ENCODE measurements at regions not wholly inside any gene's neighbourhood (a gene's known extent, or its start where the extent isn't known, plus 50 kb on each side); places are given as distances from the start of the nearest gene placed in this dataset.

GRCh38 chr4:106628586-106629267 is 260.1 kb upstream of the GIMD1 start:
- no peak for DNase-seq (ENCODE audit: low read depth in 1 of 2, low spot score in 1 of 2)

GRCh38 chr4:106627051-106627450 is 258.5 kb upstream of the GIMD1 start:
- no peak for TF ChIP-seq JUND (IDR thresholded peaks at IDR 0.05; ENCODE audit: low read depth)
- in situ Hi-C loops (cut with HindIII; ENCODE audit: low pct_unique_long_range_greater_than_20kb, low sequenced_read_pairs): no loop called here
- no peak for DNase-seq (ENCODE audit: low read depth in 1 of 2, low spot score in 1 of 2)

More at GRCh38 chr4:106628586-106629267, 260.1 kb upstream of the GIMD1 start:
- in situ Hi-C loops (cut with HindIII; ENCODE audit: low pct_unique_long_range_greater_than_20kb, low sequenced_read_pairs): no loop called here
- TF ChIP-seq JUND (IDR thresholded peaks at IDR 0.05; ENCODE audit: low read depth): no peak

DNA sequence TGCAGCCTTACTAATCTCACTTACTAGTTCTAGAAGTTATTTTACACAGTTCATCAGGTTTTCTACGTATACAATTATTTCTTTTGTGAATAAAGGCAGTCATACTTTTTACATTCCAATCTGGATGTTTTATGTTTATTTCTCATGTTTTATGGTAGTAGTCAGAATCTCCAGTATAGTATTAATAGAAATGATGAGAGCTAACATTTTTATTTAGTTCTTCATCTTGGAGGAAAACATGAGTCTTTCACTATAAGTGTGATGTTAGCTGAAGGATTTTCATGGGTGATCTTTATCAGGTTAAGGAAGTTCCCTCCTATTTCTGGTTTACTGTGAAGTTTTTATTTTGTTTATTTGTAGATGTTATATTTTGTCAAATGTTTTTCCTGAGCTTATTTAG is 256.1 kb upstream of the GIMD1 start:
- DNase-seq (ENCODE audit: low read depth in 1 of 2, low spot score in 1 of 2): no peak
- in situ Hi-C loops (cut with HindIII; ENCODE audit: low pct_unique_long_range_greater_than_20kb, low sequenced_read_pairs): no loop called here
- TF ChIP-seq JUND (IDR thresholded peaks at IDR 0.05; ENCODE audit: low read depth): no peak

DNA sequence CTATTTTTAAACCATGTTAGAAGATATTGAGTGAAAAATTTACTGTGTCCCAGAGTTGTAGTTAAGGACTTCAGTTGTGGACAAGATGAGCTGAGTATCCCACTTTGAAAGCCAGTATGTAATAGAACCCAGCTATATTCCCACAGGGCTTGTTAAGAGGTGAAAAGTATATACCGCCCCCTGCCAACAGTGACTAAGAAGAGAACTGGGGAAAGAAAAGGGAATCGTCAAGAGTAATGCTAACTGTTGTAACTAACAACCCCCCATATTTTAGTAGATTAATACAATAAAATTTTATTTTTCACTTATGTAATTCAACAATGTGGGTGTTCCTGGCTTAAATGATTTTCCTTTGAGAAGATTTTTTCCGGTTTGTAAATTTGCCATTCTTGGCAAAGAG is 250.4 kb upstream of the GIMD1 start:
- DNase-seq (ENCODE audit: low read depth in 1 of 2, low spot score in 1 of 2): no peak
- in situ Hi-C loops (cut with HindIII; ENCODE audit: low pct_unique_long_range_greater_than_20kb, low sequenced_read_pairs): no loop called here
- no peak for TF ChIP-seq JUND (IDR thresholded peaks at IDR 0.05; ENCODE audit: low read depth)

DNA sequence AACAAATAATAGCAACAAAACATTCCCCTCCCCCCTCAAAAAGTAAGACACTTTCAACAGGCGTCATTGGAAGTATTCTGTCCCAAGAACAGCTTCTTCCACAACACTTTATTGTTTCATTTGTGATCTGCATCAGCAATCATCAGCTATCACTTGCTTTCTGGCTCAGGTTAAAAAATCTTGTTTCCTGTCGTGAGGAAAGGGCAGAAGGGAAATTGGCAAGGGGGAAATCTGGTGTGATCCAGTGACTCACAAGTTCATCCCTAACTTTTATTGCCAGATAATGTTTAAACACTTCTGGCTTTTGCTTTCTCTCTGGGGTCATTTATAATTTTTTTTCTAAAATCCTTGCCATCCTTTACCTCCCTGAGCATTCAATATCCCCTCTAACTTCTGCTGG is 247.4 kb upstream of the GIMD1 start:
- in situ Hi-C loops (cut with HindIII; ENCODE audit: low pct_unique_long_range_greater_than_20kb, low sequenced_read_pairs): no loop called here
- DNase-seq (ENCODE audit: low read depth in 1 of 2, low spot score in 1 of 2): no peak
- TF ChIP-seq JUND (IDR thresholded peaks at IDR 0.05; ENCODE audit: low read depth): no peak

DNA sequence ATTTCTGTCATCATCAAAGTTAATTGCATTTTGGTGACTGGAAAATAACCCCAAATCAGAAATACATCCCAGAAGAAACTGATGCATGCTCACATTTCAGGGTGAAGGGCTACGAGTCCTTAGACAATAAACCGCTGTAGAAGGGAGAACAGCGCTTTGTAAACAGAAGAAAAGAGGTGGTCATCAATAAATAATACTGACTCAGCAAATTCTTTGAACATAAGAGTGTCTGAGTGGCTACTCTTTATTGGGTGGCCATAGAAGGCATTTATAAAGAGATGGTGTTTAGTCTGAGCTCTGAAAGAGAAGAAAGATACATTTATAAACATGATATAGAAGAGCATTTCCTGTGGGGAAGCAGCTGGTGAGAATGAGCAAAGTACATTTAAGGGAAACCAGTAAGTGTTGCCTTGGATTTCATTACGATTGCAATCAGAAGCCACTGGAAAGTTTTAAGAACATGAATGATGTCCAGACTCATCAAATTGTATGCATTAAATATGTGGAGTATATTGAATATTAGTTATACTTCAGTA is 246.9 kb upstream of the GIMD1 start:
- in situ Hi-C loops (cut with HindIII; ENCODE audit: low pct_unique_long_range_greater_than_20kb, low sequenced_read_pairs): no loop called here
- no peak for DNase-seq (ENCODE audit: low read depth in 1 of 2, low spot score in 1 of 2)
- TF ChIP-seq JUND (IDR thresholded peaks at IDR 0.05; ENCODE audit: low read depth): no peak

DNA sequence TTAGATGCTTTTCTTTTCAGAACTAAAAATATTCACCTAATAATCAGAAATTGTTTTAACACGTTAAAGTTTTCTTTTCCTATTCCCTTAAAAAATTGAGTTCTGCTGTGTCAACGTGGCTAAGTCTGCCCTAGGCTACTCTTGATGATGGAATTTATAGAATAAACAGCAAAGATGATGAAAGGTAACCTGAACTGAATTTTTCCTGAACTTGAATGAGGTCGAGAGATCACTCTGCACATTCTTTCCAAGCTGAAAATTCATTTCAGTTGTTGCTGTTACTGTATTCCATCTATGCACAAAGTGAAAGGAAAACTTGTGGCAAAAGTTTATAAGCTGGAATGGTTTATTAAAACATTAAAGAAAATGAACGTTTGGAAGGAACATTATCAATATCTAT is 245.9 kb upstream of the GIMD1 start:
- in situ Hi-C loops (cut with HindIII; ENCODE audit: low pct_unique_long_range_greater_than_20kb, low sequenced_read_pairs): no loop called here
- TF ChIP-seq JUND (IDR thresholded peaks at IDR 0.05; ENCODE audit: low read depth): no peak
- DNase-seq (ENCODE audit: low read depth in 1 of 2, low spot score in 1 of 2): peak in 1 of 2 experiments; percentile 9

DNA sequence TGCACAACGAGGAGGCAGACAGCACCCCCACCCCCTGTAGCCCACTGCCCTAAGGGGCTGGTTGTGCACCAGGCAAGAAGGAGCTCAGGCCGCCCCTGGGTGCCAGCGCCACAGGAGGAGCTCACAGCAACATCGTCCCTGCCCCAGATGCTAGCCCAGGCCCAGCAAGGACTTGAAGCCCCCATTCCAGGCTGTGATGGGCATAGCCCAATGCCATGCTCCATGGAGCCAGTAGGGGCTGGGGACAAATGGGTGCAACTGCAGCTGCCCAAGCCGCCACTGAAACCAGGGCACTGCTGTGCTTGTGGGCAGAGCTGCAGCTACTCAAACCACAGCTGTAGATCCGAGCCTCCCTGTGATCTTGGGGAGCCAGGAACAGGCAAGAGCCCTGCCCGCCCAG is 241.3 kb upstream of the GIMD1 start:
- no peak for DNase-seq (ENCODE audit: low read depth in 1 of 2, low spot score in 1 of 2)
- TF ChIP-seq JUND (IDR thresholded peaks at IDR 0.05; ENCODE audit: low read depth): no peak
- in situ Hi-C loops (cut with HindIII; ENCODE audit: low pct_unique_long_range_greater_than_20kb, low sequenced_read_pairs): no loop called here

GRCh38 chr4:106607558-106607957 is 239.0 kb upstream of the GIMD1 start:
- no peak for TF ChIP-seq JUND (IDR thresholded peaks at IDR 0.05; ENCODE audit: low read depth)
- in situ Hi-C loops (cut with HindIII; ENCODE audit: low pct_unique_long_range_greater_than_20kb, low sequenced_read_pairs): no loop called here
- DNase-seq (ENCODE audit: low read depth in 1 of 2, low spot score in 1 of 2): no peak

- in situ Hi-C loops (cut with HindIII; ENCODE audit: low pct_unique_long_range_greater_than_20kb, low sequenced_read_pairs): no loop called here
- DNase-seq (ENCODE audit: low read depth in 1 of 2, low spot score in 1 of 2): no peak
- no peak for TF ChIP-seq JUND (IDR thresholded peaks at IDR 0.05; ENCODE audit: low read depth)
Measured at GRCh38 chr4:106604319-106605051, 235.9 kb upstream of the GIMD1 start.

- TF ChIP-seq JUND (IDR thresholded peaks at IDR 0.05; ENCODE audit: low read depth): no peak
- in situ Hi-C loops (cut with HindIII; ENCODE audit: low pct_unique_long_range_greater_than_20kb, low sequenced_read_pairs): no loop called here
- DNase-seq (ENCODE audit: low read depth in 1 of 2, low spot score in 1 of 2): no peak
Measured at GRCh38 chr4:106603471-106603870, 234.9 kb upstream of the GIMD1 start.

DNA sequence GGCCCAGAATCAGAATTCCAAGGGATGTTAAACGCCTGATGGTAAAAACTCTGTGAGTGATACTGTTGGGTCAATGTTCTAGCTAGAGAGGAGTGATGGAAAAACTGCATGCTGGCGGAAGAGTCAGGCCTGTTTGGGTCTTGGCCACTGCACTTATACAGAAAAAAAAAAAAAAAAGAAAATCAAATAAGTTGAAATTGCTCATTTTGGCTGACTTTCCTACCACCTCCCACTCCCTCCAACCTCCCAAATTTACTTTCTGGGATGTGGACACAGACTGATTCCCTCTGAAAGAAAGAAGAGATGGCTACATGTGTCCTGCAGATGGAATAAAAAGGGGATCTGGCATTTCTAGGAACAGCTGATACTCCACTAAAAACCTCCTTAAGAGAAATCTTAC is 234.1 kb upstream of the GIMD1 start:
- TF ChIP-seq JUND (IDR thresholded peaks at IDR 0.05; ENCODE audit: low read depth): no peak
- DNase-seq (ENCODE audit: low read depth in 1 of 2, low spot score in 1 of 2): no peak
- in situ Hi-C loops (cut with HindIII; ENCODE audit: low pct_unique_long_range_greater_than_20kb, low sequenced_read_pairs): no loop called here

DNA sequence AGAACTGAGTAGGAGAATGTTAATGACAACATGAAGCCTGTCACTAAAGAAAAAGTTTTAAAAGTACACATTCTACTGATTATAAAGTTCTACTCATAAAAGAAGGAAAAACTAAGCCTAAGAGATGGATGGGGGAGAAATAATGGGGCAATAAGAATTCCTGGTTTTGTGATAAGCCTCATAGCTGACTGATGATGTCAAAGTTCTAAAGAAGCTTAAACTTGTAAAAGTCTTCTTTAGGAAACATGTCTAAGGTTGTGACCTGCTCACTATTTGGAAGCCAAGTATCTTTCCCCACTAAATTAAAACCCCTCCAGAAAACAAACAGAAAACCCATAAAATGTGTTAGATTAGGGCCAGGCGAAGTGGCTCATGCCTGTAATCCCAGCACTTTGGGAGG is 232.9 kb upstream of the GIMD1 start:
- in situ Hi-C loops (cut with HindIII; ENCODE audit: low pct_unique_long_range_greater_than_20kb, low sequenced_read_pairs): no loop called here
- DNase-seq (ENCODE audit: low read depth in 1 of 2, low spot score in 1 of 2): no peak
- no peak for TF ChIP-seq JUND (IDR thresholded peaks at IDR 0.05; ENCODE audit: low read depth)
